Esophagus muscularis mucosa (tissue), 4 donors: ENCODE measurements at regions not wholly inside any gene's neighbourhood (a gene's known extent, or its start where the extent isn't known, plus 50 kb on each side); places are given as distances from the start of the nearest gene placed in this dataset.

Experiments used
- DNase-seq: peaks from one replicate; pipeline ENCODE4 v3.0.0-alpha.2; 2017; ENCODE audit errors: extremely low spot score
- H3K27ac ChIP-seq, 4 donors: fragments of 200-600 bp; sonication (generic); replicated peaks in 1 of 4; 1 replicate in 3 of 4; 2 replicates in 1 of 4; pipeline ENCODE4 v1.5.1; 2016 to 2019; ENCODE audit warnings: mild to moderate bottlenecking in 1 of 4
- H3K27me3 ChIP-seq, 4 donors: fragments of 200-600 bp; sonication (generic); one replicate each; pipeline versions ENCODE4 v1.5.1 to v1.6.0; 2016 to 2019
- H3K36me3 ChIP-seq, 4 donors: fragments of 200-600 bp; sonication (generic); one replicate each; pipeline ENCODE4 v1.5.1; 2016 to 2019
- H3K4me1 ChIP-seq, 4 donors: fragments of 200-600 bp; sonication (generic); one replicate each; pipeline ENCODE4 v1.5.1; 2016 to 2019
- H3K4me3 ChIP-seq, 4 donors: fragments of 200-600 bp; sonication (generic); 1 replicate in 2 of 4; 2 replicates in 2 of 4; pipeline ENCODE4 v1.5.1; 2016 to 2019; ENCODE audit warnings: mild to moderate bottlenecking in 4 of 4, moderate library complexity in 1 of 4
- H3K9me3 ChIP-seq, 4 donors: fragments of 200-600 bp; sonication (generic); 1 replicate in 3 of 4; 2 replicates in 1 of 4; pipeline ENCODE4 v1.5.1; 2016 to 2019
- CTCF ChIP-seq, 3 experiments: fragments of 200-600 bp in 2 of 3; fragments of 450-650 bp in 1 of 3; sonication (generic) in 2 of 3; IDR thresholded peaks; one replicate each; pipeline ENCODE4 v1.5.1; 2017 to 2019; ENCODE audit warnings: antibody characterized with exemption in 3 of 3, mild to moderate bottlenecking in 2 of 3, moderate library complexity in 1 of 3
- EP300 ChIP-seq: sonication (generic); formaldehyde crosslinking; IDR thresholded peaks from one replicate; pipeline ENCODE4 v1.6.1; 2017; ENCODE audit warnings: antibody characterized with exemption
- POLR2A ChIP-seq: fragments of 450-650 bp; IDR thresholded peaks from one replicate; pipeline ENCODE4 v1.6.1; 2017; ENCODE audit warnings: antibody characterized with exemption, moderate library complexity, mild to moderate bottlenecking, low read depth
- POLR2AphosphoS5 ChIP-seq, 2 donors: sonication (generic); formaldehyde crosslinking; IDR thresholded peaks; one replicate each; pipeline ENCODE4 v1.6.1; 2017; ENCODE audit warnings: antibody characterized with exemption in 2 of 2
- WGBS: methylation state at CpG from one replicate; pipeline ENCODE4 v1.1.5; 2018; 5-methylcytosine and 5-hydroxymethylcytosine counted together
- intact Hi-C: fragments of 100-400 bp; cut with DNase I; formaldehyde crosslinking; loops from one replicate; pipeline ENCODE4 v1.15.1; 2023

- no peak for DNase-seq
- H3K4me1 ChIP-seq = peaks cover 5 to 24% (median 12%) of the 10 kb centered on the region in 4 donors
- H3K27ac ChIP-seq = peak overlapping the region in 1 of 4 donors; percentile 58
- WGBS = 77% methylated on average over 4 of the region's 4 CpGs
- no peaks in the 10 kb centered on the region for H3K9me3 ChIP-seq
- intact Hi-C loops = no loop called here
- H3K27me3 ChIP-seq = peaks cover 0 to 36% (median 0%) of the 10 kb centered on the region in 4 donors
- TF ChIP-seq POLR2AphosphoS5 (IDR thresholded peaks at IDR 0.05) = no peak
- H3K4me3 ChIP-seq = no peak overlapping the region
- H3K36me3 ChIP-seq = no peaks in the 10 kb centered on the region
Measured at GRCh38 chr22:19579115-19579811, 55.1 kb upstream of the CLDN5 start.

- Histone ChIP-seq H3K4me1 (peaks cover 5 to 24% (median 12%) of the 10 kb centered on the region in 4 donors), H3K27ac (peak overlapping the region in 1 of 4 donors; percentile 58), H3K36me3 (no peaks in the 10 kb centered on the region), H3K9me3 (no peaks in the 10 kb centered on the region), H3K4me3 (no peak overlapping the region), H3K27me3 (peaks cover 0 to 36% (median 0%) of the 10 kb centered on the region in 4 donors)
- no peak for DNase-seq
- no peak for TF ChIP-seq EP300
- TF ChIP-seq POLR2A = no peak
- peak; percentile 63 to 82 for TF ChIP-seq POLR2AphosphoS5 (IDR thresholded peaks at IDR 0.05)
- TF ChIP-seq CTCF (IDR thresholded peaks at IDR 0.05) = no peak
- WGBS = 54% methylated on average over 12 of the region's 12 CpGs
- intact Hi-C loops = no loop called here
Measured at GRCh38 chr22:19579880-19580279, 55.7 kb upstream of the CLDN5 start.

- Histone ChIP-seq H3K9me3 (no peaks in the 10 kb centered on the region), H3K27ac (no peak overlapping the region), H3K4me3 (no peak overlapping the region), H3K27me3 (peaks cover 0 to 36% (median 0%) of the 10 kb centered on the region in 4 donors), H3K36me3 (no peaks in the 10 kb centered on the region), H3K4me1 (peaks cover 5 to 24% (median 12%) of the 10 kb centered on the region in 4 donors)
- TF ChIP-seq EP300 (no peak), POLR2A (no peak), POLR2AphosphoS5 (IDR thresholded peaks at IDR 0.05) (no peak), CTCF (IDR thresholded peaks at IDR 0.05) (no peak)
- WGBS = 80% methylated on average over 5 of the region's 5 CpGs
- intact Hi-C loops = no loop called here
- no peak for DNase-seq
Measured at GRCh38 chr22:19580291-19580890, 56.2 kb upstream of the CLDN5 start.

GRCh38 chr22:19582033-19582693, 58.0 kb upstream of the CLDN5 start:
- Histone ChIP-seq H3K9me3 (no peaks in the 10 kb centered on the region), H3K27me3 (peaks cover 0 to 26% (median 0%) of the 10 kb centered on the region in 4 donors), H3K4me3 (no peak overlapping the region), H3K36me3 (no peaks in the 10 kb centered on the region), H3K4me1 (peaks cover 5 to 24% (median 10%) of the 10 kb centered on the region in 4 donors), H3K27ac (no peak overlapping the region)
- 90% methylated on average over 17 of the region's 17 CpGs for WGBS
- TF ChIP-seq POLR2A = no peak
- no peak for TF ChIP-seq CTCF (IDR thresholded peaks at IDR 0.05)
- no peak for TF ChIP-seq POLR2AphosphoS5 (IDR thresholded peaks at IDR 0.05)
- intact Hi-C loops = no loop called here
- DNase-seq = no peak
